HFFc6 (cell line): ENCODE measurements at regions not wholly inside any gene's neighbourhood (a gene's known extent, or its start where the extent isn't known, plus 50 kb on each side); places are given as distances from the start of the nearest gene placed in this dataset.

ENCODE experiments used
- DNase-seq: peaks from one replicate; pipeline ENCODE4 v3.0.0-alpha.2; 2018
- H3K27ac Mint-ChIP-seq: 2 replicates; pipeline ENCODE4 v1.8.0; 2020; ENCODE audit warnings: mild to moderate bottlenecking, mixed read lengths
- H3K27me3 Mint-ChIP-seq: 2 replicates; pipeline ENCODE4 v1.8.0; 2021; ENCODE audit warnings: mild to moderate bottlenecking, moderate library complexity, mixed read lengths; ENCODE audit not compliant: insufficient read depth
- H3K36me3 Mint-ChIP-seq: 2 replicates; pipeline ENCODE4 v1.8.0; 2021; ENCODE audit warnings: low read depth, mixed read lengths
- H3K4me1 Mint-ChIP-seq: 2 replicates; pipeline ENCODE4 v1.8.0; 2020; ENCODE audit warnings: low read depth, mixed read lengths
- H3K4me3 Mint-ChIP-seq: 2 replicates; pipeline ENCODE4 v1.8.0; 2020; ENCODE audit warnings: mild to moderate bottlenecking, moderate library complexity, mixed read lengths
- H3K9me3 Mint-ChIP-seq: 2 replicates; pipeline ENCODE4 v1.8.0; 2020; ENCODE audit warnings: mild to moderate bottlenecking, mixed read lengths
- TF ChIP-seq, protein P1 (sequence below): fragments of 200-600 bp; sonication (generic); IDR thresholded peaks from 2 replicates; pipeline ENCODE4 v1.5.0; 2021; ENCODE audit warnings: antibody characterized with exemption, mild to moderate bottlenecking

DNA sequence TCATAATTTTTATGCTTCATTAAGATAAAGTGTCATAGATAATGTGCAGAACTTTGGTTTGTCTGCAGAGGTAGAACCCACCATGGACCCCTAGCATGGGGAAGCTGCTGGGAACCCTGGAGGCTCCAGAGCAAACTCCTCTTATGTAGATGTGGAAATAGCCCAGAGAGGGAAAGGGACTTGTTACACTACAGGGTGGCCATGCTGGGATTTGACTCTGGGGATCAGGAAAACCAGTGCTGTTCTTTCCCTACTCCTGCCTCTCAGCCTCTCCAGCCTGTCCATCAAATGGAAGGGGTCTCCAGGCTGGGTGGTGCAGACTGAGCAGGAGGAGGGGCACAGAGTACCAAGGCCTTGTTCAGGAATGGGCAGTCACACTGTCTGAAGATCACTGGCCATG is 54.2 kb downstream of the MSX1 start:
- Mint-ChIP-seq H3K36me3 (no peaks in the 10 kb centered on the region), H3K27ac (no peak overlapping the region), H3K27me3 (peaks cover 9% of the 10 kb centered on the region; the same call in 1 of the 2 replicates), H3K4me1 (no peaks in the 10 kb centered on the region), H3K9me3 (peaks cover 3% of the 10 kb centered on the region; the same call in 1 of the 2 replicates), H3K4me3 (no peak overlapping the region)
- TF ChIP-seq, protein P1, sequence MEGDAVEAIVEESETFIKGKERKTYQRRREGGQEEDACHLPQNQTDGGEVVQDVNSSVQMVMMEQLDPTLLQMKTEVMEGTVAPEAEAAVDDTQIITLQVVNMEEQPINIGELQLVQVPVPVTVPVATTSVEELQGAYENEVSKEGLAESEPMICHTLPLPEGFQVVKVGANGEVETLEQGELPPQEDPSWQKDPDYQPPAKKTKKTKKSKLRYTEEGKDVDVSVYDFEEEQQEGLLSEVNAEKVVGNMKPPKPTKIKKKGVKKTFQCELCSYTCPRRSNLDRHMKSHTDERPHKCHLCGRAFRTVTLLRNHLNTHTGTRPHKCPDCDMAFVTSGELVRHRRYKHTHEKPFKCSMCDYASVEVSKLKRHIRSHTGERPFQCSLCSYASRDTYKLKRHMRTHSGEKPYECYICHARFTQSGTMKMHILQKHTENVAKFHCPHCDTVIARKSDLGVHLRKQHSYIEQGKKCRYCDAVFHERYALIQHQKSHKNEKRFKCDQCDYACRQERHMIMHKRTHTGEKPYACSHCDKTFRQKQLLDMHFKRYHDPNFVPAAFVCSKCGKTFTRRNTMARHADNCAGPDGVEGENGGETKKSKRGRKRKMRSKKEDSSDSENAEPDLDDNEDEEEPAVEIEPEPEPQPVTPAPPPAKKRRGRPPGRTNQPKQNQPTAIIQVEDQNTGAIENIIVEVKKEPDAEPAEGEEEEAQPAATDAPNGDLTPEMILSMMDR: no peak
- no peak for DNase-seq

DNA sequence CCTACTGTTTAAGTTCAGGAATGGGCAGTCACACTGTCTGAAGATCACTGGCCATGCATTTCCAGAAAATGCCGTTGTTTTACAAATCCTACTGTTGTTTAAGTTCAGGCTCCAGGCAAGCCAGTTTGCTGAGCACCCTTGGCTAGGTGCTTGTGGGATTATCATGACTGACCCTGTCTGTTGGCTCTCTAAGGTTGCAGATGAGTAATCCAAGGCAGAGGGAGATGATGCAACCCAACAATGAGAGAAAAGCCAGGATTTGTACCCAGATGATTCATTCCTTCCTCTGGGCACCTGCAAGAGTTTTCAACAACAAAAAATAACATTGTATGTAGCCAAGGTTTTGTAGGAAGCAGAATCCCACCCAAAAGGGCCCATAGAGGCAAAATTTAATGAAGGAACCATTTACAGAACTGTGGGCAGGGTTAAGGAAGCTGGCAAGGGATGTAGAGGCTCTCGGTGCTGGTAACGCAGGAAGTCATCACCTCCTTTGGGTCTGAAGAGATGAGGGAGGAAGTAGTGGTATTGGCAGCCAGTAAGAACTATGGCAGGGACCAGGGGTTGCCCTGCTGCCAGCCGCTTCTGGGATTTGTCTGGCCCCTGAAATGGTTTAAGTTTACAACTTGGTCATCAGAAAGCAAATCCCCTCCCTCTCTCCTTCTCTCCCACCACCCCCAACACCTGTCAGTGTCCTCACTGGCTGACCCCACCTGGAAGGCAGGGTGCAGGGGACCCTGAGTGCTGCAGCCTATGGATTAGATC is 54.8 kb downstream of the MSX1 start:
- Mint-ChIP-seq H3K27me3 (peaks cover 9% of the 10 kb centered on the region; the same call in 1 of the 2 replicates), H3K4me3 (no peak overlapping the region)

DNA sequence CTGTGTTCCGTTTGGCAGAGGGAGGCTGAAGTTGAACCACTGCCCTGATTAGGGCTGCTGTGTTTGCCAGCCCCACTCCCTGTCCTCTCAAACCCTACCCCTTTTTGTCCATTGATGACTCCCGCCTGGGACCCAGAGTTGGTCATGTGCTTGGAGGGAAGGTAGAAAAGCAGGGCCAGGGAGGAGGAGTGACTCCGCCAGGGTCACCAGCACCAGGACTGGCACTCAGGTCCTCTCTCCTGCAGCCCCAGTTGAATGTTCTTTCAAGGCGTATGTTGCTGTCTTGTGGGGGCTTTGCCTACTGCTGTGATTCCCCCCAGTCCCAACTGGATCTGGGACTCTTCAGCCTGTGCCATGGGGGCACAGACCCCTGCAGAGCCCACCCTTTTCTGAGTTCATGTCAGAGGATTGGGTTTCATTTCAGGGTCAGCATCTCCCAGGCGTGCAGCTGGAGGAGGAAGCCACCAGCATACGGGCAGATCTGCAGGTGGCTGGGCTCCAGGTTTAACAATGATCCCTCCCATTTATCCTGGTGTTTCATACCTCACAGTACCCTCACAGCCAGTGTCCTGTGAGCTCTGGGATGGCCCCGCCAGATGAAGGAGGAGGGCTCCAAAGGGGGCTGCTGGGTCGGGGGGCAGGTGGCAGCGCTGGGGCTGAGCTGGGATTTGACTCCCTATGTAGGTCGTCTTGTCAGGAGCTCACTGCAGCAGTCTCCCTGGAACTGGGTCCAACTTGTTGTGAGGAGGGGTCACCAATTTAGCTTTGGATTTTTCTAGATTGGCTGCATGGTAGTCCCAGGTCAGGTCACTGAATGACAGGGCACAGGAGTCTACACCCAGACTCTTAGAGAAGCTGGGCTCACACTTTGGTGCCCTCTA is 55.7 kb downstream of the MSX1 start:
- TF ChIP-seq, protein P1: no peak
- Mint-ChIP-seq H3K9me3 (peaks cover 3% of the 10 kb centered on the region; the same call in 1 of the 2 replicates), H3K4me1 (no peaks in the 10 kb centered on the region), H3K36me3 (no peaks in the 10 kb centered on the region), H3K27me3 (peaks cover 9% of the 10 kb centered on the region; the same call in 1 of the 2 replicates), H3K4me3 (no peak overlapping the region), H3K27ac (no peak overlapping the region)
- DNase-seq: no peak

More for the DNA sequence above, 54.8 kb downstream of the MSX1 start:
- Mint-ChIP-seq H3K27ac (no peak overlapping the region), H3K4me1 (no peaks in the 10 kb centered on the region), H3K9me3 (peaks cover 3% of the 10 kb centered on the region; the same call in 1 of the 2 replicates), H3K36me3 (no peaks in the 10 kb centered on the region)
- peak; percentile 33 for DNase-seq
- TF ChIP-seq, protein P1: no peak

DNA sequence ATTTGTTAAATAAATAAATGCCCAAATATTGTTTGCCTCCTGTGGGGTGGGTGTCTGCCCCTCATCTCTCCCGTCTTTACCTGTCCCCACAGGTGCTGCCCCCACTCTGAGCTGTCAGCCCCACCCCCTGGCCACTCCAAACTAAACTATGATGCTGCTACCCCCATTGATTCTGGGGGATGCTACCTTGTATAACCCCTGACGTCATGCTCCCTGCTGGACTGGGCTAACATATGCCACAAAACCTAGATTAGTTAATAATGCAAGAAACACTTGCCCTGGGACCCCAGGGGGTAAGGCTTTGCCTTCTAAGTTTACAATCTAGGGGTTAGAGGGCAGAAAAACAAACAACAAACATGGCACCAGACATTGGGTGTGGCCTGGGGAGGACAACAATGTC is 58.6 kb downstream of the MSX1 start:
- Mint-ChIP-seq H3K4me1 (no peaks in the 10 kb centered on the region), H3K4me3 (no peak overlapping the region), H3K36me3 (no peaks in the 10 kb centered on the region), H3K9me3 (peaks cover 3% of the 10 kb centered on the region; the same call in 1 of the 2 replicates), H3K27ac (no peak overlapping the region), H3K27me3 (peaks cover 5% of the 10 kb centered on the region; the same call in 1 of the 2 replicates)
- no peak for DNase-seq
- TF ChIP-seq, protein P1: no peak

DNA sequence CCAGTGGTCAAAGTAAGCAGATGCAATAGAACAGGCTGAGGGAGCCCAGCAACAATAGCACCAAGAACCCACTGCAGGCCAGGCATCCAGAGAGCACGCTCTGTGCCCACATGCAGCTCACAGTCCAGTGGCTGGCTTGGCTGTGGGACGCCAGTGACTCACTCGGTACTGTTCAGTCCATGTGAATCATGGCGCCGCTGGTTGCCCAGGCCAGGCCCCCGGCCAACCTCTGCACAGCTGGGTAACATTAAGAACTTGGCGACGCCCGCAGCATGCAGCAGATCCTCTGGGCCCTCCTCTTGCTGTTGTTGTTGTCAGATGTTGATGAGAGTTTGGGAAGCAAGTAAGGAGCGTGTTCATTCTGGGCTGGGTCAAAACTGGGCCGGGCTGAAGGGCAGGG is 60.5 kb downstream of the MSX1 start:
- peaks cover 3% of the 10 kb centered on the region; the same call in 1 of the 2 replicates for H3K9me3 Mint-ChIP-seq
- DNase-seq: peak; percentile 1
- H3K27ac Mint-ChIP-seq: no peak overlapping the region
- no peaks in the 10 kb centered on the region for H3K36me3 Mint-ChIP-seq
- no peak overlapping the region for H3K4me3 Mint-ChIP-seq
- no peaks in the 10 kb centered on the region for H3K27me3 Mint-ChIP-seq
- no peaks in the 10 kb centered on the region for H3K4me1 Mint-ChIP-seq
- TF ChIP-seq, protein P1: no peak
